GM12878 (cell line): ENCODE measurements at regions not wholly inside any gene's neighbourhood (a gene's known extent, or its start where the extent isn't known, plus 50 kb on each side); places are given as distances from the start of the nearest gene placed in this dataset.

ENCODE experiments used
- ATAC-seq: fragments of 200-7000 bp; cut with Tn5 transposase; 3 replicates; pipeline ENCODE4 v1.9.1; 2020; ENCODE audit warnings: mild to moderate bottlenecking, moderate library complexity
- BruUV-seq: library from RNA; stranded (reverse); fragments of 400-500 nt; replicated peaks from 2 replicates; lab custom pipeline; 2021; lab: Mats Ljungman, UMichigan
- CTCF ChIA-PET: fragments of 300-600 bp; sonication (Branson Sonifier 250); formaldehyde crosslinking; extraction: SDS; loops from one replicate; lab custom pipeline; 2021; ENCODE audit warnings: inconsistent platforms; lab: Yijun Ruan, JAX
- POLR2A ChIA-PET: fragments of 350-600 bp; formaldehyde crosslinking; extraction: SDS; loops from one replicate; lab custom pipeline; 2021; ENCODE audit warnings: inconsistent platforms; lab: Charles Lee
- RAD21 ChIA-PET: fragments of 300-600 bp; sonication (Branson Sonifier 250); formaldehyde crosslinking; loops from one replicate; lab custom pipeline; 2023; ENCODE audit warnings: antibody characterized with exemption; ENCODE audit not compliant: unreplicated experiment; lab: Charles Lee
- SMC1A ChIA-PET: fragments of 300-600 bp; sonication (Branson Sonifier 250); formaldehyde crosslinking; loops from one replicate; lab custom pipeline; 2023; ENCODE audit not compliant: unreplicated experiment, uncharacterized antibody; lab: Charles Lee
- DNase-seq: peaks from one replicate; pipeline ENCODE4 v3.0.0-alpha.2; 2011; ENCODE audit warnings: low read depth, low spot score
- FAIRE-seq: peaks from 3 replicates; lab custom pipeline; 2011; peaks lifted over from hg19 to GRCh38; lab: Jason Lieb, UNC
- H2AFZ ChIP-seq: 2 replicates; pipeline ENCODE4 v1.6.0; 2011; ENCODE audit warnings: low read depth, low read length, control low read depth; ENCODE audit not compliant: control insufficient read depth
- H3K27ac ChIP-seq: 2 replicates; pipeline ENCODE4 v1.5.1; 2011; ENCODE audit warnings: control low read depth; ENCODE audit not compliant: control insufficient read depth, insufficient read depth
- H3K27me3 ChIP-seq, 2 experiments: replicated peaks in 1 of 2; 2 replicates each; pipeline versions ENCODE4 v1.6.0 to v1.6.1; 2011; ENCODE audit warnings: low read length in 1 of 2; ENCODE audit not compliant: control insufficient read depth in 2 of 2, insufficient read depth in 2 of 2
- H3K36me3 ChIP-seq, 2 experiments: 2 replicates each; pipeline ENCODE4 v1.5.1; 2011; ENCODE audit warnings: low read length in 1 of 2; ENCODE audit not compliant: control insufficient read depth in 2 of 2, insufficient read depth in 2 of 2
- H3K4me1 ChIP-seq: 2 replicates; pipeline ENCODE4 v1.6.1; 2011; ENCODE audit warnings: mild to moderate bottlenecking, low read length, moderate library complexity, mixed read lengths; ENCODE audit not compliant: control insufficient read depth, insufficient read depth
- H3K4me2 ChIP-seq: 2 replicates; pipeline ENCODE4 v1.6.0; 2011; ENCODE audit warnings: control low read depth; ENCODE audit not compliant: control insufficient read depth, insufficient read depth
- H3K4me3 ChIP-seq: fragments of 200-600 bp; sonication (generic); 2 replicates; pipeline ENCODE4 v1.5.1; 2016
- H3K79me2 ChIP-seq: 2 replicates; pipeline ENCODE4 v1.6.0; 2011; ENCODE audit warnings: low read length; ENCODE audit not compliant: control insufficient read depth, insufficient read depth
- H3K9ac ChIP-seq: 2 replicates; pipeline ENCODE4 v1.8.0; 2011; ENCODE audit warnings: low read length, control low read depth, mixed read lengths; ENCODE audit not compliant: control insufficient read depth, insufficient read depth
- H3K9me3 ChIP-seq: replicated peaks from 3 replicates; pipeline ENCODE4 v1.5.1; 2011; ENCODE audit warnings: mild to moderate bottlenecking, low read length; ENCODE audit not compliant: control insufficient read depth, insufficient read depth
- H4K20me1 ChIP-seq: 2 replicates; pipeline ENCODE4 v1.6.0; 2011; ENCODE audit not compliant: control insufficient read depth, insufficient read depth
- FOS ChIP-seq: IDR thresholded peaks from 3 replicates; pipeline ENCODE4 v1.6.1; 2011; ENCODE audit warnings: borderline replicate concordance; ENCODE audit not compliant: insufficient read length; ENCODE audit errors: extremely low read depth
- SUPT20H ChIP-seq: IDR thresholded peaks from 2 replicates; pipeline ENCODE4 v1.6.1; 2011; ENCODE audit warnings: low read depth, mild to moderate bottlenecking, low read length, moderate library complexity, borderline replicate concordance; ENCODE audit not compliant: control insufficient read depth
- ZBTB40 ChIP-seq: fragments of 450-650 bp; IDR thresholded peaks from 2 replicates; pipeline ENCODE4 v1.6.1; 2016; ENCODE audit warnings: mild to moderate bottlenecking, moderate library complexity, borderline replicate concordance
- WGBS: methylation state at CpG from one replicate; pipeline ENCODE4 v1.1.6; 2016; ENCODE audit warnings: low lambda C conversion rate; ENCODE audit not compliant: insufficient replicate concordance, insufficient coverage; ENCODE audit errors: missing lambda C conversion rate; 5-methylcytosine and 5-hydroxymethylcytosine counted together
- in situ Hi-C: fragments of 300-500 bp; cut with MboI; formaldehyde crosslinking; loops from 9 replicates; pipeline ENCODE4 v1.14.3; 2018; ENCODE audit warnings: mixed read lengths
- intact Hi-C: fragments of 100-400 bp; cut with micrococcal nuclease; formaldehyde crosslinking; loops from one replicate; pipeline ENCODE4 v1.14.2; 2022; ENCODE audit not compliant: unreplicated experiment

GRCh38 chr10:83835945-83836745 lies 303.2 kb upstream of the GHITM start:
- Histone ChIP-seq H3K4me1 (no peaks in the 10 kb centered on the region), H3K4me3 (no peak overlapping the region), H3K27ac (no peak overlapping the region), H3K36me3 (no peaks in the 10 kb centered on the region), H4K20me1 (no peaks in the 10 kb centered on the region), H3K27me3 (no peaks in the 10 kb centered on the region), H2AFZ (no peak overlapping the region), H3K4me2 (no peak overlapping the region), H3K9me3 (no peaks in the 10 kb centered on the region), H3K79me2 (no peaks in the 10 kb centered on the region), H3K9ac (no peak overlapping the region)
- ATAC-seq (no peak), FAIRE-seq (no peak), DNase-seq (no peak)
- ChIA-PET POLR2A (no interaction called here), SMC1A (no interaction called here), RAD21 (no interaction called here), CTCF (interaction anchor here (0.6 to 0.8 kb wide), 2 partner anchors 35 to 57 kb away, joined by 3 to 4 read pairs; no protein-coding TSS in a partner anchor)
- no TSS peak for BruUV-seq
- WGBS, result 42% methylated on average over 3 of the region's 3 CpGs
- in situ Hi-C loops, result no loop called here
- TF ChIP-seq SUPT20H (no peak), ZBTB40 (no peak), FOS (no peak)
- intact Hi-C loops, result no loop called here
